ENCODE measurements at regions not wholly inside any gene's neighbourhood (a gene's known extent, or its start where the extent isn't known, plus 50 kb on each side); places are given as distances from the start of the nearest gene placed in this dataset.

DNA sequence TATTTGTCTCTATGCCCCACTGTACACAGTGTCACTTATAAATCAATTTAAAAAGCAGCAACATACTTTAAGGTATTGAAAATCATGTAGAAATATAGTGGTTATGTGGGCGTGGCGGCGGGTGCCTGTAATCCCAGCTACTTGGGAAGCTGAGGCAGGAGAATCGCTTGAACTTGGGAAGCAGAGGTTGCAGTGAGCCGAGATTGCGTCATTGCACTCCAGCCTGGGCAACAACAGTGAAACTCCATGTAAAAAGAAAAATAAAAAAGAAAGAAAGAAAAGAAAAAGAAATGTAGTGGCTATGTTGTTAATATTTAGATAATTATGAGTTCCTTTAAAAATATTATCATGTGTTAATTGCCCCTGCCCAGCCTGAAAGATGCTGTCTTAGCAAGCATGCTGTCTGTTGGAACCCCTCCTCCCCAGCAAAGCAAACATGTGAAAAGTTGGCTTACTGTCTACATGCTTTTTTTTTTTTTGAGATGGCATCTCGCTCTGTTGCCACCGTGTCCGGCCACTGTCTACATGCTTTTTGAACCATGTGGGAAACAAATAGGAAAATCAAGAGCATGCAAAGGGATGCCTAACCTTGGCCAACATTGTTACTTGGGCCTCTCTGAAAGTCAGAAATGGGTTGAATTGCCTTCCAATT, 151.4 kb upstream of the TSHZ2 start:
- Mint-ChIP-seq H3K36me3 (ENCODE audit: low read depth) (no peaks in the 10 kb centered on the region), H3K27me3 (peaks cover 5% of the 10 kb centered on the region), H3K4me3 (no peak overlapping the region), H3K27ac (no peak overlapping the region), H3K4me1 (ENCODE audit: low read depth) (no peaks in the 10 kb centered on the region), H3K9me3 (no peaks in the 10 kb centered on the region)
- Histone ChIP-seq H3K27me3 (ENCODE audit: control insufficient read depth in 1 of 2, insufficient read depth in 2 of 2, low read length in 2 of 2) (peaks cover 0 to 2% of the 10 kb centered on the region in 2 experiments), H3K4me1 (ENCODE audit: insufficient read depth, low read length) (no peaks in the 10 kb centered on the region), H3K9me3 (ENCODE audit: control insufficient read depth in 1 of 2, insufficient read depth in 1 of 2, low read length in 2 of 2) (no peaks in the 10 kb centered on the region), H3K4me3 (ENCODE audit: low read length) (no peak overlapping the region), H3K36me3 (ENCODE audit: insufficient read depth, low read length) (no peaks in the 10 kb centered on the region), H3K27ac (ENCODE audit: low read depth in 1 of 2, low read length in 2 of 2) (no peak overlapping the region)
- intact Hi-C loops (cut with DNase I, micrococcal nuclease), result no loop called here
- DNase-seq (no peak), ATAC-seq (ENCODE audit: poor library complexity) (no peak)
- POLR2A ChIA-PET, result no interaction called here
- TF ChIP-seq, protein P1, sequence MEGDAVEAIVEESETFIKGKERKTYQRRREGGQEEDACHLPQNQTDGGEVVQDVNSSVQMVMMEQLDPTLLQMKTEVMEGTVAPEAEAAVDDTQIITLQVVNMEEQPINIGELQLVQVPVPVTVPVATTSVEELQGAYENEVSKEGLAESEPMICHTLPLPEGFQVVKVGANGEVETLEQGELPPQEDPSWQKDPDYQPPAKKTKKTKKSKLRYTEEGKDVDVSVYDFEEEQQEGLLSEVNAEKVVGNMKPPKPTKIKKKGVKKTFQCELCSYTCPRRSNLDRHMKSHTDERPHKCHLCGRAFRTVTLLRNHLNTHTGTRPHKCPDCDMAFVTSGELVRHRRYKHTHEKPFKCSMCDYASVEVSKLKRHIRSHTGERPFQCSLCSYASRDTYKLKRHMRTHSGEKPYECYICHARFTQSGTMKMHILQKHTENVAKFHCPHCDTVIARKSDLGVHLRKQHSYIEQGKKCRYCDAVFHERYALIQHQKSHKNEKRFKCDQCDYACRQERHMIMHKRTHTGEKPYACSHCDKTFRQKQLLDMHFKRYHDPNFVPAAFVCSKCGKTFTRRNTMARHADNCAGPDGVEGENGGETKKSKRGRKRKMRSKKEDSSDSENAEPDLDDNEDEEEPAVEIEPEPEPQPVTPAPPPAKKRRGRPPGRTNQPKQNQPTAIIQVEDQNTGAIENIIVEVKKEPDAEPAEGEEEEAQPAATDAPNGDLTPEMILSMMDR (IDR thresholded peaks at IDR 0.05), result no peak
- CTCF ChIA-PET, result no interaction called here

DNA sequence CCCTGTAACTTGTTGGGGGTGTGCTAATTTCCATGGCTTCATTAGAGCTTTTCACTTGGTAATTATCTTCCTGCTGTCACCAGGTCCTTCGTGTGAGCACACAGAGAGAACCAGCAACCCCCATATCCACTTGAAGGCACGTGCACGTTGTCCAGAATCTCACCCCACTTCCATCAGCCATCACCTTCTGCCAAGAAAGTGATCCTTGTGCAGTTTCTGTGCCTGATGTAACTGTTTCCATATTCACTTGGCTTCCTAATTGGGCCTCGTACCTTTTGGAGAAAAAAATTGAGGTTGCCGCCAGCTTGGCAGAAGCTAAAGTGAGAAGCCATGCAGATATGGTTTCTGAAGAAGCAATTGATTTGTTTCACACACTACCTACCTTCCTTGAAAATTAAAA, 153.7 kb upstream of the TSHZ2 start:
- H3K4me1 ChIP-seq (ENCODE audit: insufficient read depth, low read length), result no peaks in the 10 kb centered on the region
- H3K36me3 ChIP-seq (ENCODE audit: insufficient read depth, low read length), result no peaks in the 10 kb centered on the region
- intact Hi-C loops (cut with DNase I, micrococcal nuclease), result no loop called here
- H3K27ac ChIP-seq (ENCODE audit: low read depth in 1 of 2, low read length in 2 of 2), result no peak overlapping the region
- Mint-ChIP-seq H3K9me3 (no peaks in the 10 kb centered on the region), H3K4me3 (no peak overlapping the region), H3K27me3 (peaks cover 11% of the 10 kb centered on the region), H3K4me1 (ENCODE audit: low read depth) (no peaks in the 10 kb centered on the region), H3K36me3 (ENCODE audit: low read depth) (no peaks in the 10 kb centered on the region), H3K27ac (no peak overlapping the region)
- no peaks in the 10 kb centered on the region for H3K9me3 ChIP-seq (ENCODE audit: control insufficient read depth in 1 of 2, insufficient read depth in 1 of 2, low read length in 2 of 2)
- CTCF ChIA-PET, result no interaction called here
- H3K4me3 ChIP-seq (ENCODE audit: low read length), result no peak overlapping the region
- ATAC-seq (ENCODE audit: poor library complexity), result no peak
- TF ChIP-seq, protein P1 (IDR thresholded peaks at IDR 0.05), result no peak
- POLR2A ChIA-PET, result no interaction called here
- H3K27me3 ChIP-seq (ENCODE audit: control insufficient read depth in 1 of 2, insufficient read depth in 2 of 2, low read length in 2 of 2), result peaks cover 0 to 2% of the 10 kb centered on the region in 2 experiments
- DNase-seq, result no peak

DNA sequence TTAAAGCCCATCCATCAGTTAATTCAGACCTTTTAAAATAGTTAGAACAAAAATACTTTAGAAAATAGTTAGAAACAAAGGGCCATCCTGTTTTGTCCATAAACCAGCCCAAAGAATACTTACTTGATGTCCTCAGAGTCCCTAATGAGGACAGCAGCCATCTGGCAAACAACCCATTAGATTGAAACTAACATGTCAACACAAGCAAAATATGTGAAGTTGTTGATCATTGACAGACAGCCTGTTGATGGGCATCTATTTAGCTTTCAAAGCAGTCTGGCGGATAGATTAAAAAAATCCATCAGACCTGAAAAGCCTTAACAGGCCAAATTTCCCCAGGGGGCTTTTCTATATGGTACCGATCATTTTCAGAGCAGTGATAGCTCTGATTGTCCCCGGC, 154.2 kb upstream of the TSHZ2 start:
- H3K27ac ChIP-seq (ENCODE audit: low read depth in 1 of 2, low read length in 2 of 2), result no peak overlapping the region
- H3K4me3 Mint-ChIP-seq, result no peak overlapping the region
- no peaks in the 10 kb centered on the region for H3K36me3 ChIP-seq (ENCODE audit: insufficient read depth, low read length)
- H3K9me3 Mint-ChIP-seq, result no peaks in the 10 kb centered on the region
- H3K4me1 ChIP-seq (ENCODE audit: insufficient read depth, low read length), result no peaks in the 10 kb centered on the region
- ChIA-PET POLR2A (no interaction called here), CTCF (no interaction called here)
- H3K27me3 ChIP-seq (ENCODE audit: control insufficient read depth in 1 of 2, insufficient read depth in 2 of 2, low read length in 2 of 2), result peaks cover 0 to 2% of the 10 kb centered on the region in 2 experiments
- TF ChIP-seq, protein P1 (IDR thresholded peaks at IDR 0.05), result no peak
- H3K36me3 Mint-ChIP-seq (ENCODE audit: low read depth), result no peaks in the 10 kb centered on the region
- no peak overlapping the region for H3K27ac Mint-ChIP-seq
- no peak overlapping the region for H3K4me3 ChIP-seq (ENCODE audit: low read length)
- intact Hi-C loops (cut with DNase I, micrococcal nuclease), result no loop called here
- H3K4me1 Mint-ChIP-seq (ENCODE audit: low read depth), result no peaks in the 10 kb centered on the region
- peaks cover 11% of the 10 kb centered on the region for H3K27me3 Mint-ChIP-seq
- DNase-seq (no peak), ATAC-seq (ENCODE audit: poor library complexity) (no peak)
- H3K9me3 ChIP-seq (ENCODE audit: control insufficient read depth in 1 of 2, insufficient read depth in 1 of 2, low read length in 2 of 2), result no peaks in the 10 kb centered on the region
